NCI-H1092 (cell line): ENCODE measurements at regions not wholly inside any gene's neighbourhood (a gene's known extent, or its start where the extent isn't known, plus 50 kb on each side); places are given as distances from the start of the nearest gene placed in this dataset.

Experiments
- DNase-seq: peaks from one replicate; lab custom pipeline; 2025; lab: John Stamatoyannopoulos, UW

- DNase-seq = no peak
Measured at GRCh38 chr6:169946971-169947370, 195.5 kb downstream of the ERMARD start.

DNA sequence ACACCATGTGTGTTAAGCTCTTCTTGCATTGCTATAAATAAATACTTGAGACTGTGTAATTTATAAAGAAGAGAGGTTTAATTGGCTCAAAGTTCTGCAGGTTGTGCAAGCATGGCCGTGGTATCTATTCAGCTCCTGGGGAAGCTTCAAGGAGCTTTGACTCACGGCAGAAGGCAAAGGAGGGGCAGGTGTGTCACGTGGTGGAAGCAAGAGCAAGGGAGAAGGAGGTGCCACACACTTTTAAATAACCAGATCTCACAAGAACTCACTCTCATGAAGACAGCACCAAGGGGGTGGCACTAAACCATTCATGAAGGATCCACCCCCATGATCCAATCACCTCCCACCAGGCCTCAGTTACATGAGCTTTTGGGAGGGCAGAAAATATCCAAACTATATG lies 193.7 kb downstream of the ERMARD start:
- no peak for DNase-seq

DNA sequence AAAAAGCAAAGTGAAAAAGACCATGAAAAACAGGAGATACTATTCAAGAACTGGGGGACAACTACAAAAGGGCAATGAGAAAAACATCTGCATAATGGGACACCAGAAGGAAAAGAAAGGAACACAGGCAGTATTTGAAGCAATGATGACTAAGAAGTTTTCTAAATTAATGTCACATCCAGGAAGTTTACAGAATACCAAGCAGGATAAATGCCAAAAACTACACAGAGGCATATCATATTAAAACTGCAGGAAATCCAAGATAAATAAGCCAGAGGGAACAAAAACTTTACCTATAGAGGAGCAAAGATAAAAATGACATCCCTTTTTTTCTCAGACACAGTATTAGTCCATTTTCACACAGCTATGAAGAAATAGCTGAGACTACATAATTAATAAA lies 193.0 kb downstream of the ERMARD start:
- DNase-seq = no peak

DNA sequence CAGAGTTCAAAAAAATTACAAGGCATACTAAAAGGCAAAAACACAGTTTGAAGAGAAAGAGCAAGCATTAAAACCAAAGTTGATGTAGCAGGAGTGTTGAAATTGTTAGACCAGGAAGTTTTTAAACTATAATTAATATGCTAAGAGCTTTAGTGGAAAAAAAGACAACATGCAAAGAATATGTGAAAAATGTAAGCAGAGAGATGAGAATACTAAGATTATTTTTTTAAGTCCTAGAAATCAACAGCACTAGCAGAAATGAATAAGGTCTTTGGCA lies 192.6 kb downstream of the ERMARD start:
- no peak for DNase-seq

GRCh38 chr6:169943241-169944060 lies 192.0 kb downstream of the ERMARD start:
- DNase-seq = no peak

GRCh38 chr6:169942173-169942572 lies 190.8 kb downstream of the ERMARD start:
- DNase-seq = no peak

GRCh38 chr6:169940481-169941271 lies 189.3 kb downstream of the ERMARD start:
- DNase-seq = no peak

GRCh38 chr6:169939554-169940164 lies 188.2 kb downstream of the ERMARD start:
- DNase-seq = no peak

GRCh38 chr6:169938731-169939130 lies 187.3 kb downstream of the ERMARD start:
- DNase-seq = no peak

- DNase-seq = no peak
Measured at GRCh38 chr6:169938262-169938701, 186.9 kb downstream of the ERMARD start.

DNA sequence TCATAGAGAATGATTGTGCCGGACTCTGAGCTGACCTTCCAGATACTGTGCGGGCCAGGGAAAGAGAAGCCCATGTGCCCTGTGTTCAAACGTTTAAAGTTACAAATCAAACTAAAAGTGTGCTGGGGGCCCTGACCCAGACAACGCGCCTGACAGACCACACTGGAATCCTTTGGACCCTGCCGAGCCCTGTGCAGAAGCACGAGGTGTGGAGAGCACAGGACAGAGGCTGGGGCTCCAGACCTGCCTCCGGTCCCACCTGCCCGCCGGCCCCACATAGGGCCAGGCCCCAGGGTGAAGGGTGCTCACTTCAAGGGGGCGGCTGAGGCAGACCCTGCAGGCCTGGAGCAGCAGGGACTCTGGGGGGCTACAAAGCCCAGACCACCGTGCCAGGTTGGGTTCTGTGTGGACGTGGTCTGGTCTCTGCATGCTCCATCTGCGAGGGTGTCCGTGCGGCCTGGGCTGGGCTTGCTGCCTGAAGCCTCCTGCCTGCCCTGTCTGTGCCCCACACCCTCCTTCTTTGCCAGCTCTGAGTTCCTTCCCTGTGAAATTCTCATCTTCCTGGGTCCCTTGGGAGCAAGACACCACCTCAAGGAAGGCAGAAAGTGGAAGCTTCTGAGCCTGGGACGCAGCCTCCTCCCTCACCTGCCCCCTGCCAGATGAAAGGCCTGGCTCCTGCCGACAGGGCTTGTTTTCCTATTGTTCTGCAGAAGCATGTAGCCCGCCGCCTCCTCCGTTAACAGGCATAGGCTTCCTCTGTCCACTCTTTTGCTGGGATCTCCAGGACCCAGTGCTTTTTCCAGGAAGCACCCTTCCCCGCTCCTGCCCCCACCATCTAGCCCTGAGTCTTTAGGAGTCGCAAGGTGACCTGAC lies 186.2 kb downstream of the ERMARD start:
- no peak for DNase-seq

DNA sequence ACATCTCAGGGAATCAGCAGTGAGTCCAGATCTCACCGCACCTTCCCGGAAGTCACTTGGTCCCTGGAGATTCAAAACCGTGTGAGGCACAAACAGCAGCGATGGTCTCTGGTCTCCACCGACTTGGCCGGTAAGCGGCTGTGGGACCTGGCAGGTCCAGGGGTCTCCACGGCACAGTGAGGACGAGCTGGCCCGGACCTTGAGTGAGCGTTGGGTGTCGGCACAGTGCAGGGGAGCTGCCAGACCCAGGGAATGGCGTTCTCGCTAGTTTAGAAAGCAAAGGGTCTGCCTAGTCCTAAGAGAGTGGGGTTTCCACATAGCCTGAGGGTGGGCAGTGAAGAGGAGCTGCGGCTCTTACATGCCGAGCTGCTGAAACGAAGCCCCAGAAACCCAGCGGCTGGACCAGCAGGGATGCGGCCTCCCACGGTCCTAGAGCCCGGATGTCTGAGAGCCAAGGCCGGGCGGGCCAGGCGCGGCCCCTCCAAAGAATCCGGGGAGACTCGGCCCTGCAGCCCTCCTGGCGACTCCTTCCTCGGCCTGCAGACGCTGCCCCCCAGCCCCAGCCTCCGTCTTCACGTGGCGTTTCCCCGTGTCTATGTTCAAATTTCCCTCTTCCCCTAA lies 185.0 kb downstream of the ERMARD start:
- DNase-seq = no peak

DNA sequence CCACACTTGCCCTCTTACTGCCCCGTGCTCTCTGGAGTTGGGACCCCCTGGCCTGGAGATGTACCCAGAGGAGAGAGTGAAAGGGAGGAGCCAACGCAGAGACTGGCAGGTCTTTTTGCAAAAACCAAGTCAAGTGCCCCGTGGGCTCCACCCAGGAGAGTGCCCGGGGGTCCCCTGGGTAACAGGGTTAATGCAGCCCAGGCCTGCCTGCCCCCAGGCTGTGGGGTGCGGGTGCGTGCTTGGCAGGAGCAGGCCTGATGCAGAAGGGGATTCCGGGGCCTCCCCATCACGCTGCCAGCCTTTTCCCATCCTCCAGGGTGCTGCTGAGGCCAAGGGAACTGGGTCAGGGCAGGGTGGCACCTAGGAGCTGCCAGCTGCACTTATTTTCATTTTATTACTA lies 184.4 kb downstream of the ERMARD start:
- no peak for DNase-seq

- no peak for DNase-seq
Measured at GRCh38 chr6:169935348-169935718, 183.9 kb downstream of the ERMARD start.

- no peak for DNase-seq
Measured at GRCh38 chr6:169934699-169935347, 183.4 kb downstream of the ERMARD start.

DNA sequence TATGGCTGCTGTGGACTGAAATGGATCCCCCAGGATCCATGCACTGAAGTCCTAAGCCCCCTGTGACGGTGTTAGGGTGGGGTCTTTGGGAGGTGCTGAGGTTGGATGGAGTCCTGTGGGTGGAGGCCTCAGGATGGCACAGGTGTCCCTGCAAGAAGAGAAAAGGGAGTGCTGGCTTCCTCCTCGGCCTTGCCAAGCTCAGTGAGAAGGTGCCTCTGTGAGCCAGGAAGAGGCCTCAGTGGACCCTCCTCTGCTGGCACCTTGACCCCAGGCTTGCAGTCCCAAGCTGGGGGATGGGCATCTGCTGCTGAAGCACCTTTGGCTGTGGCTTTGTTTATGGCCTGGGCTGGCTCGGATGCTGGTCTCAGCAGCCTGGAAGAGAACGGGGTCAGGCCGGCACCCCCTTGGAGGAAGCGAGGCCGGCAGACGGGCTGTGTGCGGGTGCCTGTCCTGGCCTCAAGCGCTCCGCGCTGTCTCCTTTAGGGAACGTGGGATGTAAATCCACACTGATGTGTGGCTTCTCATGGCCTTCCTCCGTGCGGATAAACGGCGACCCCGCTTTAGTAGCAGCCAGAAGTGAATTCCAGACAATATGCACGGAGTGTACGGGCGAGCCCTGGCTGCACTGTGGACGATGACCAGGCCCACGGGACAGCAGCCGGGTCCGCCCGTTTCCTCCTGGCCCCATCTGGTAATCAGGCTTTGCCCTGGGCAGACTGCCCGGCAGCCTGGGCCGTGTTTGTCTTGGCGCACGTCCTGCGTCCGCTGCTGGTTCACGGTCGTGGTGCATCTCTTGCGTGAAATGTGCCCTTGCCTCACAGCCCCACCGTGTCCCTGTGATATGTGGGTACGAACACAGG lies 182.6 kb downstream of the ERMARD start:
- DNase-seq = peak; percentile 69

DNA sequence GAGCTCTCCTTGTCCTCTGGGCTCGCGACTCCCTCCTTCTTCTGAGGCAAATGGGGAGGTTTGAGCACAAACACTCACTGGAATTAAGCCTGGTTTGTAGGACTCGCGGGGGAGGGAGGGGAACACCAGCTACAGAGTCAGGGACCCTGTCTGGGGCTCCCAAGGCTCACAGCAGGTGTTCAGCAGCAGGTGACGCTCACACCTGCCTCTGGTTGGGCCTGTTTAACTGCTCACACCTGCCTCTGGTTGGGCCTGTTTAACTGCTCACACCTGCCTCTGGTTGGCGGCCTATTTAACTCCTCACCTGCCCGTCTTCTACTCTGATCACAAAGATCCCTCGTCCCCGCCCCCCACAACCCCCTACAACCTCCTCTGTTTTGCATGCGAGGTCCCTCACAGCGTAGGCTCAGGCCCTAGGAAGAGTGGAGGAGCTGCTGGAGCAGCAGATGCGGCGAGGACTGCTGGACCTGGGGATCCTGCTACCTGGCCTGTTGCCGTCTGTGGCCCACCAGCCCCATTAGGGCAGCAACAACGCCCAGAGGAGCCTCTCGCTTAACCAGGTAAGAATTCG lies 181.9 kb downstream of the ERMARD start:
- DNase-seq = no peak

GRCh38 chr6:169932491-169932890 lies 181.1 kb downstream of the ERMARD start:
- no peak for DNase-seq

- peak; percentile 42 for DNase-seq
Measured at GRCh38 chr6:169931261-169931660, 179.8 kb downstream of the ERMARD start.

DNA sequence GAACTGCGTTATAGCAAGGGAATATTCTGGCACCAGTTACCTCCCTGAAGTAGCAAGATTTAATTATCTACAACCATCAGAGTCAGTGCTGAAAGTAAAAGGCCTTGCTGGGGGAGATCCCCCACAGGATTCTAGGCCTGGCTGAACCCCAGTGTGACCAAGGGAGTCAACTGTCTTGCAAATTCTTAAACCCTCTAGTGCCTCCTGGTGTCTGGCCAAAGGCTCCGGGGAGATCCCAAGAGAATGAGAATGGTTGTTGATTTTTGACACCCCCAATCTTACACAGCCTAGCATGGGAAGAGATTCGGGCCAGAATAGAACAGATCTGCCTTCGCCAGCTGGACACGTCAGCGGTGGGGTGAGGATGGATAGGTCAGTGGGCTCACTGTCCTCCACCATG lies 179.4 kb downstream of the ERMARD start:
- no peak for DNase-seq
